SK-N-SH (cell line): ENCODE measurements at regions not wholly inside any gene's neighbourhood (a gene's known extent, or its start where the extent isn't known, plus 50 kb on each side); places are given as distances from the start of the nearest gene placed in this dataset.
A peak's percentile ranks its signal among the peaks of the same experiment; 100 is the strongest.

Experiments used
- CTCF ChIA-PET: fragments of 300-600, 350-600 bp; formaldehyde crosslinking; extraction: SDS; loops from one replicate; lab custom pipeline; 2021; lab: Yijun Ruan, JAX
- POLR2A ChIA-PET: fragments of 350-600 bp; sonication (Branson Sonifier 250); formaldehyde crosslinking; extraction: SDS; loops from one replicate; lab custom pipeline; 2020; ENCODE audit warnings: antibody characterized with exemption, inconsistent platforms; lab: Yijun Ruan, JAX
- DNase-seq: peaks from one replicate; pipeline ENCODE4 v3.0.0; 2012
- H2AFZ ChIP-seq: fragments of 200-600 bp; sonication (generic); 2 replicates; pipeline ENCODE4 v1.8.1; 2016; ENCODE audit warnings: antibody characterized with exemption, mild to moderate bottlenecking, low read depth
- H3F3A ChIP-seq: fragments of 200-600 bp; sonication (generic); replicated peaks from 2 replicates; pipeline ENCODE3; 2016; ENCODE audit warnings: antibody characterized with exemption, mild to moderate bottlenecking; ENCODE audit not compliant: insufficient read depth
- H3K27ac ChIP-seq, 2 experiments: fragments of 200-500 bp in 1 of 2; fragments of 200-600 bp in 1 of 2; sonication (Bioruptor generic) in 1 of 2; sonication (generic), shearing (Covaris generic) in 1 of 2; 2 replicates each; pipeline versions ENCODE4 v1.5.1 to v1.6.1; 2014 to 2016; ENCODE audit warnings: low read depth in 2 of 2, inconsistent platforms in 1 of 2, low read length in 1 of 2, mild to moderate bottlenecking in 1 of 2, mixed read lengths in 1 of 2
- H3K27me3 ChIP-seq: fragments of 200-600 bp; sonication (generic), shearing (Covaris generic); 2 replicates; pipeline ENCODE4 v1.6.1; 2016; ENCODE audit warnings: mixed run types; ENCODE audit not compliant: insufficient read depth
- H3K36me3 ChIP-seq, 2 experiments: fragments of 200-500 bp in 1 of 2; fragments of 200-600 bp in 1 of 2; sonication (Bioruptor generic) in 1 of 2; sonication (generic) in 1 of 2; replicated peaks in 1 of 2; 2 replicates each; pipeline versions ENCODE3 to v1.5.1; 2014 to 2016; ENCODE audit warnings: low read length in 1 of 2, mild to moderate bottlenecking in 1 of 2; ENCODE audit not compliant: insufficient read depth in 2 of 2, control insufficient read depth in 1 of 2
- H3K4me1 ChIP-seq, 2 experiments: fragments of 200-500 bp in 1 of 2; fragments of 200-600 bp in 1 of 2; sonication (Bioruptor generic) in 1 of 2; sonication (generic), shearing (Covaris generic) in 1 of 2; 2 replicates each; pipeline versions ENCODE4 v1.5.1 to v1.6.1; 2014 to 2016; ENCODE audit warnings: low read depth in 1 of 2, low read length in 1 of 2, mixed run types in 1 of 2; ENCODE audit not compliant: insufficient read depth in 2 of 2, control insufficient read depth in 1 of 2
- H3K4me2 ChIP-seq: fragments of 200-600 bp; sonication (generic), shearing (Covaris generic); 2 replicates; pipeline ENCODE4 v1.6.1; 2017; ENCODE audit warnings: mixed run types
- H3K4me3 ChIP-seq, 2 experiments: fragments of 200-500 bp in 1 of 2; fragments of 200-600 bp in 1 of 2; sonication (Bioruptor generic) in 1 of 2; sonication (generic), shearing (Covaris generic) in 1 of 2; 2 replicates each; pipeline versions ENCODE4 v1.5.1 to v1.8.1; 2014 to 2016; ENCODE audit warnings: low read depth in 2 of 2, inconsistent platforms in 1 of 2, low read length in 1 of 2, mild to moderate bottlenecking in 1 of 2, mixed read lengths in 1 of 2, moderate library complexity in 1 of 2
- H3K79me2 ChIP-seq: fragments of 200-600 bp; sonication (generic); 2 replicates; pipeline ENCODE4 v1.8.1; 2017; ENCODE audit warnings: mild to moderate bottlenecking; ENCODE audit not compliant: insufficient read depth
- H3K9ac ChIP-seq: fragments of 200-600 bp; sonication (generic); 2 replicates; pipeline ENCODE4 v1.6.1; 2017; ENCODE audit warnings: mixed run types
- H3K9me2 ChIP-seq: fragments of 200-600 bp; sonication (generic); 2 replicates; pipeline ENCODE4 v1.6.1; 2017; ENCODE audit warnings: mixed run types
- H3K9me3 ChIP-seq: fragments of 200-600 bp; sonication (generic); 2 replicates; pipeline ENCODE4 v1.6.1; 2017; ENCODE audit warnings: mixed run types, mild to moderate bottlenecking, moderate library complexity
- H4K20me1 ChIP-seq: fragments of 200-600 bp; sonication (generic); 2 replicates; pipeline ENCODE4 v1.6.1; 2017; ENCODE audit warnings: mild to moderate bottlenecking, mixed run types; ENCODE audit not compliant: insufficient read depth
- CHD2 ChIP-seq: fragments of 150-350 bp; IDR thresholded peaks from 2 replicates; pipeline ENCODE4 v1.6.1; 2018; ENCODE audit warnings: low read length; ENCODE audit not compliant: partially characterized antibody
- ELF1 ChIP-seq: IDR thresholded peaks from 2 replicates; pipeline ENCODE4 v1.4.0; 2012
- EP300 ChIP-seq, 2 experiments: IDR thresholded peaks; 2 replicates each; pipeline versions ENCODE4 v1.4.0 to v1.6.1; 2012; ENCODE audit warnings: borderline replicate concordance in 1 of 2, low read depth in 1 of 2, low read length in 1 of 2
- FOSL2 ChIP-seq: IDR thresholded peaks from 2 replicates; pipeline ENCODE4 v1.4.0; 2012; ENCODE audit warnings: low read depth, mild to moderate bottlenecking, moderate library complexity, borderline replicate concordance
- FOXJ3 ChIP-seq: sonication (generic); formaldehyde crosslinking; IDR thresholded peaks from 2 replicates; pipeline ENCODE4 v1.5.1; 2020; ENCODE audit warnings: mild to moderate bottlenecking, missing genetic modification reagents
- GATA2 ChIP-seq: sonication (generic); formaldehyde crosslinking; IDR thresholded peaks from 2 replicates; pipeline ENCODE4 v1.5.0; 2020; ENCODE audit warnings: mild to moderate bottlenecking, missing genetic modification reagents
- MEF2A ChIP-seq: IDR thresholded peaks from 2 replicates; pipeline ENCODE4 v1.4.0; 2012; ENCODE audit warnings: low read depth, borderline replicate concordance
- MXI1 ChIP-seq: IDR thresholded peaks from 2 replicates; pipeline ENCODE4 v1.6.1; 2012; ENCODE audit warnings: mild to moderate bottlenecking, low read depth, low read length, improper control_type of control experiment
- POLR2AphosphoS5 ChIP-seq: IDR thresholded peaks from 2 replicates; pipeline ENCODE4 v1.6.1; 2012; ENCODE audit warnings: low read depth, low read length
- RAD21 ChIP-seq: IDR thresholded peaks from 2 replicates; pipeline ENCODE4 v1.6.1; 2012; ENCODE audit warnings: mild to moderate bottlenecking, low read length
- RCOR1 ChIP-seq: fragments of 150-350 bp; IDR thresholded peaks from 2 replicates; pipeline ENCODE4 v1.6.1; 2017; ENCODE audit warnings: antibody characterized with exemption, low read length
- RXRA ChIP-seq: IDR thresholded peaks from 2 replicates; pipeline ENCODE4 v1.4.0; 2012; ENCODE audit warnings: low read depth, mild to moderate bottlenecking, borderline replicate concordance
- SIN3A ChIP-seq: IDR thresholded peaks from 2 replicates; pipeline ENCODE4 v1.6.1; 2012; ENCODE audit warnings: low read depth, mild to moderate bottlenecking, low read length, moderate library complexity, borderline replicate concordance
- SMC3 ChIP-seq: IDR thresholded peaks from 2 replicates; pipeline ENCODE4 v1.6.1; 2012; ENCODE audit warnings: low read depth, low read length, improper control_type of control experiment
- TCF12 ChIP-seq: IDR thresholded peaks from 2 replicates; pipeline ENCODE4 v1.4.0; 2012
- YY1 ChIP-seq: IDR thresholded peaks from 2 replicates; pipeline ENCODE4 v1.4.0; 2012; ENCODE audit warnings: low read depth, mild to moderate bottlenecking
- WGBS: methylation state at CpG from one replicate; pipeline ENCODE4 v1.1.6; 2017; ENCODE audit warnings: low lambda C conversion rate; 5-methylcytosine and 5-hydroxymethylcytosine counted together
- TF ChIP-seq, protein P1 (sequence below): IDR thresholded peaks from 2 replicates; pipeline ENCODE4 v1.4.0; 2012; ENCODE audit warnings: low read depth
- TF ChIP-seq, protein P2 (sequence below): fragments of 200-600 bp; sonication (generic); IDR thresholded peaks from 2 replicates; pipeline ENCODE4 v1.6.1; 2017; ENCODE audit warnings: antibody characterized with exemption, mild to moderate bottlenecking, moderate library complexity
- TF ChIP-seq, protein P3 (sequence below): IDR thresholded peaks from 2 replicates; pipeline ENCODE4; 2012
- TF ChIP-seq, protein P4 (sequence below): IDR thresholded peaks from 2 replicates; pipeline ENCODE4 v1.4.0; 2012; ENCODE audit warnings: low read depth, borderline replicate concordance

DNA sequence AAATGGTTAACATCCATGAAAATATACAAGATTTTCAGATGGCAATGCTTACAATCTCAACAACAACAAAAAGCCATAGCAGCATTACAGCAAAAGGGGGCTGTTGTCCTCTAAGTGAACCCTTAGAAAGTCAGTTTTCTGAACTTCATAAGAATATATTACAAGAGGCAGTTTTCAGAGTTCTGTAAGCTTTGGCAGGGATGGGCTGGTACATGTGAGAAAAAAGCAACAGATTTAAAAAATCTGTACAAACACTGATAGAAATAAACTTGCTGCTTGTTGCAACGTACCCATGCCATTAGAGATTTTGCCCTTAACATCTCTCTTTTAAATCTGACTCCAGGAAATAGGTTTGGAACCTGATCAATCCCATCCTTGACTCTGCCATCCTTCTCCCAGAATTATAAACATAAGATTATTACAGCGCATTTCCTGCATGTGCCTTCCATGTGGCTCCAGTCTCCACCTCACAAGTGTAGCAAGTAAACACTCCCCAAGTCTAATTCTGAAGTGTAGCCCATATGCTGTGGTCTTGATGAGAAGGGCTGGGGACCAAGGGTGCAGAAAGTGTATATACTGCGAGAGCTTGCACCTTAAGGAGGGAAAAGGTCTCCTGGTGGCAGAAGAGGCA is 101.4 kb upstream of the TSPAN2 start:
- TF ChIP-seq TCF12: peak; percentile 38; the same call in 1 of the 2 replicates
- no peak for TF ChIP-seq YY1
- TF ChIP-seq, protein P1, sequence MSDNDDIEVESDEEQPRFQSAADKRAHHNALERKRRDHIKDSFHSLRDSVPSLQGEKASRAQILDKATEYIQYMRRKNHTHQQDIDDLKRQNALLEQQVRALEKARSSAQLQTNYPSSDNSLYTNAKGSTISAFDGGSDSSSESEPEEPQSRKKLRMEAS: peak; percentile 84
- TF ChIP-seq ELF1: no peak
- ChIA-PET CTCF (interaction anchor here (0.8 to 1.1 kb wide), 2 partner anchors 10 to 52 kb away, joined by 3 read pairs; no protein-coding TSS in a partner anchor), POLR2A (no interaction called here)
- no peaks in the 10 kb centered on the region for H4K20me1 ChIP-seq
- no peaks in the 10 kb centered on the region for H3K36me3 ChIP-seq
- H3K27me3 ChIP-seq: no peaks in the 10 kb centered on the region
- 61% methylated on average over 3 of the region's 3 CpGs for WGBS
- H3K4me2 ChIP-seq: peak overlapping the region; percentile 61
- peak overlapping the region; percentile 90 to 98 for H3K27ac ChIP-seq
- no peak overlapping the region for H2AFZ ChIP-seq
- H3K9me2 ChIP-seq: no peaks in the 10 kb centered on the region
- H3K79me2 ChIP-seq: no peaks in the 10 kb centered on the region
- H3K4me1 ChIP-seq: peaks cover 16 to 25% of the 10 kb centered on the region in 2 experiments
- H3K9me3 ChIP-seq: no peaks in the 10 kb centered on the region
- peaks cover 36% of the 10 kb centered on the region for H3F3A ChIP-seq
- no peak overlapping the region for H3K4me3 ChIP-seq
- H3K9ac ChIP-seq: peak overlapping the region; percentile 67; the same call in 1 of the 2 replicates
- DNase-seq: no peak

DNA sequence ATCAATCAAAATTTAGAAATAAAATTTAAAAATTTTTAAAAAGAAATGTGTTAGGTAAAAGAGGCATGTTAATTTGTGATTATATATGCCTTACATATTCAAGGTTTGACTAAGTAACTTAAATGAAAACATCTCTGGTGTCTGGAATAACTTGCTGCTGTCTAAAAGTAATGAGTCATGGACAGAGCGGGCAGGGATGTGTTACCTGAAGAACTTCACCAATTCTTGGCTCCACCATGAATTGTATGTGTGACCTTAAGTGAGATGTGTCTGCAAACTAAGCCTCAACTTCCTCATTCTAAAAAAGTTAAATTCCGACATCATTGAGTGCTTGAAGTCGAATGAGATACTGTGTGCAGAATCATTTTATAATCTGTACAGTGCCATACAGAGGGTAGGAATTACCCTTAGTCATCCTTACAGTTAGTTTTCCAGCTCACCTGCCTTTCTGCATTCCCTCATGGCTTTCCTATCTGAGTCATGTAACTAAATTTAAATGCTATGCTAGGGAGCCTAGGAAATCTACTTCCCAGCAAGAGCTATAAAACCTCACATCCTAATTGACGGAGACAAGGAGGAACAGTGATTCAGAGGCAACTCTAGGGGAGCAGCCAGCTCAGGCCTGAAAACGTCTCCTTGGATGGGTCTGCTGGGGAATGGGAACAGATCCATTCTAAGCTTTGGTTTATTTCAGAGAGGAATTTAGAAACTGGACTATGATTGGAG is 100.7 kb upstream of the TSPAN2 start:
- Histone ChIP-seq H3K4me3 (no peak overlapping the region), H3K27ac (peak overlapping the region; percentile 90 to 98), H4K20me1 (no peaks in the 10 kb centered on the region), H3K27me3 (no peaks in the 10 kb centered on the region), H3K9me3 (no peaks in the 10 kb centered on the region), H3K4me2 (peak overlapping the region; percentile 61; the same call in 1 of the 2 replicates), H3K9ac (peak overlapping the region; percentile 67; the same call in 1 of the 2 replicates), H3K79me2 (no peaks in the 10 kb centered on the region), H3K9me2 (no peaks in the 10 kb centered on the region), H3K4me1 (peaks cover 19 to 29% of the 10 kb centered on the region in 2 experiments), H3K36me3 (no peaks in the 10 kb centered on the region), H2AFZ (no peak overlapping the region), H3F3A (peaks cover 38% of the 10 kb centered on the region)
- WGBS: 8% methylated on average over 5 of the region's 5 CpGs
- no peak for DNase-seq
- ChIA-PET CTCF (interaction anchor here (0.8 to 1.1 kb wide), 2 partner anchors 9 to 51 kb away, joined by 3 read pairs; no protein-coding TSS in a partner anchor), POLR2A (no interaction called here)
- TF ChIP-seq MEF2A: peak; percentile 100
- peak; percentile 98 for TF ChIP-seq TCF12
- peak; percentile 97 for TF ChIP-seq RXRA
- peak; percentile 75 to 98 for TF ChIP-seq EP300 (IDR thresholded peaks at IDR 0.05; ENCODE audit: borderline replicate concordance in 1 of 2, low read depth in 1 of 2, low read length in 1 of 2)
- TF ChIP-seq MXI1: no peak
- TF ChIP-seq SMC3: no peak
- TF ChIP-seq ELF1: no peak; the same call in 1 of the 2 replicates
- TF ChIP-seq, protein P2, sequence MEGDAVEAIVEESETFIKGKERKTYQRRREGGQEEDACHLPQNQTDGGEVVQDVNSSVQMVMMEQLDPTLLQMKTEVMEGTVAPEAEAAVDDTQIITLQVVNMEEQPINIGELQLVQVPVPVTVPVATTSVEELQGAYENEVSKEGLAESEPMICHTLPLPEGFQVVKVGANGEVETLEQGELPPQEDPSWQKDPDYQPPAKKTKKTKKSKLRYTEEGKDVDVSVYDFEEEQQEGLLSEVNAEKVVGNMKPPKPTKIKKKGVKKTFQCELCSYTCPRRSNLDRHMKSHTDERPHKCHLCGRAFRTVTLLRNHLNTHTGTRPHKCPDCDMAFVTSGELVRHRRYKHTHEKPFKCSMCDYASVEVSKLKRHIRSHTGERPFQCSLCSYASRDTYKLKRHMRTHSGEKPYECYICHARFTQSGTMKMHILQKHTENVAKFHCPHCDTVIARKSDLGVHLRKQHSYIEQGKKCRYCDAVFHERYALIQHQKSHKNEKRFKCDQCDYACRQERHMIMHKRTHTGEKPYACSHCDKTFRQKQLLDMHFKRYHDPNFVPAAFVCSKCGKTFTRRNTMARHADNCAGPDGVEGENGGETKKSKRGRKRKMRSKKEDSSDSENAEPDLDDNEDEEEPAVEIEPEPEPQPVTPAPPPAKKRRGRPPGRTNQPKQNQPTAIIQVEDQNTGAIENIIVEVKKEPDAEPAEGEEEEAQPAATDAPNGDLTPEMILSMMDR: no peak
- peak; percentile 98 for TF ChIP-seq FOSL2
- TF ChIP-seq, protein P3, sequence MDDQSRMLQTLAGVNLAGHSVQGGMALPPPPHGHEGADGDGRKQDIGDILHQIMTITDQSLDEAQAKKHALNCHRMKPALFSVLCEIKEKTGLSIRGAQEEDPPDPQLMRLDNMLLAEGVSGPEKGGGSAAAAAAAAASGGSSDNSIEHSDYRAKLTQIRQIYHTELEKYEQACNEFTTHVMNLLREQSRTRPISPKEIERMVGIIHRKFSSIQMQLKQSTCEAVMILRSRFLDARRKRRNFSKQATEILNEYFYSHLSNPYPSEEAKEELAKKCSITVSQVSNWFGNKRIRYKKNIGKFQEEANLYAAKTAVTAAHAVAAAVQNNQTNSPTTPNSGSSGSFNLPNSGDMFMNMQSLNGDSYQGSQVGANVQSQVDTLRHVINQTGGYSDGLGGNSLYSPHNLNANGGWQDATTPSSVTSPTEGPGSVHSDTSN: peak; percentile 98
- TF ChIP-seq CHD2: no peak
- TF ChIP-seq POLR2AphosphoS5: peak; percentile 83; the same call in 1 of the 2 replicates
- TF ChIP-seq RAD21: no peak
- TF ChIP-seq FOXJ3 (CRISPR knock-in tag): no peak
- TF ChIP-seq, protein P1: peak; percentile 63
- TF ChIP-seq, protein P4, sequence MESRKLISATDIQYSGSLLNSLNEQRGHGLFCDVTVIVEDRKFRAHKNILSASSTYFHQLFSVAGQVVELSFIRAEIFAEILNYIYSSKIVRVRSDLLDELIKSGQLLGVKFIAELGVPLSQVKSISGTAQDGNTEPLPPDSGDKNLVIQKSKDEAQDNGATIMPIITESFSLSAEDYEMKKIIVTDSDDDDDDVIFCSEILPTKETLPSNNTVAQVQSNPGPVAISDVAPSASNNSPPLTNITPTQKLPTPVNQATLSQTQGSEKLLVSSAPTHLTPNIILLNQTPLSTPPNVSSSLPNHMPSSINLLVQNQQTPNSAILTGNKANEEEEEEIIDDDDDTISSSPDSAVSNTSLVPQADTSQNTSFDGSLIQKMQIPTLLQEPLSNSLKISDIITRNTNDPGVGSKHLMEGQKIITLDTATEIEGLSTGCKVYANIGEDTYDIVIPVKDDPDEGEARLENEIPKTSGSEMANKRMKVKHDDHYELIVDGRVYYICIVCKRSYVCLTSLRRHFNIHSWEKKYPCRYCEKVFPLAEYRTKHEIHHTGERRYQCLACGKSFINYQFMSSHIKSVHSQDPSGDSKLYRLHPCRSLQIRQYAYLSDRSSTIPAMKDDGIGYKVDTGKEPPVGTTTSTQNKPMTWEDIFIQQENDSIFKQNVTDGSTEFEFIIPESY: peak; percentile 83
- TF ChIP-seq RCOR1: no peak
- TF ChIP-seq SIN3A: no peak
- TF ChIP-seq GATA2 (CRISPR knock-in tag): no peak
